Limb (tissue), 2 donors: ENCODE measurements at regions not wholly inside any gene's neighbourhood (a gene's known extent, or its start where the extent isn't known, plus 50 kb on each side); places are given as distances from the start of the nearest gene placed in this dataset.

Source experiments
- DNase-seq, 2 donors: peaks; one replicate each; pipeline ENCODE4 v3.0.0-alpha.2; 2016; ENCODE audit errors: extremely low spot score in 2 of 2

DNA sequence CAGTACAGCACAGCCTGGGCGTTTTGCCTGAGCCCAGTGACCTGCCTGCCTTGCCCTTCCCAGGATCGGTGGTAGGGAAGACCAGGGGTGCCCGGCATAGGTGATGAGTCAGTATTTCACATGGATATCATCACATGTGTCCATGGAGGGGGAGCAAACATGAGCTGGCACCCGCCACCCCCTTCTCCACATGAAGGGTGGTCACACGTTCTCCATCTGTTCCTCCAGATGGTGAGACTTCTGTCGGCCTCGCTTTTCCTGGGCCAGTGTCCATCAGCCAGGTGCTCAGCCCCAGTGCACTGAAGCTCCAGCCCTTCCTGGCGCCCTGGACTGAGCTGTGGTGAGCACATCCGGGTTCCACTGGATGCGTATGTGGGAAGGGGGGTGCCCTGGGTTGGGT lies 208.4 kb downstream of the UBE3A start:
- no peak for DNase-seq

DNA sequence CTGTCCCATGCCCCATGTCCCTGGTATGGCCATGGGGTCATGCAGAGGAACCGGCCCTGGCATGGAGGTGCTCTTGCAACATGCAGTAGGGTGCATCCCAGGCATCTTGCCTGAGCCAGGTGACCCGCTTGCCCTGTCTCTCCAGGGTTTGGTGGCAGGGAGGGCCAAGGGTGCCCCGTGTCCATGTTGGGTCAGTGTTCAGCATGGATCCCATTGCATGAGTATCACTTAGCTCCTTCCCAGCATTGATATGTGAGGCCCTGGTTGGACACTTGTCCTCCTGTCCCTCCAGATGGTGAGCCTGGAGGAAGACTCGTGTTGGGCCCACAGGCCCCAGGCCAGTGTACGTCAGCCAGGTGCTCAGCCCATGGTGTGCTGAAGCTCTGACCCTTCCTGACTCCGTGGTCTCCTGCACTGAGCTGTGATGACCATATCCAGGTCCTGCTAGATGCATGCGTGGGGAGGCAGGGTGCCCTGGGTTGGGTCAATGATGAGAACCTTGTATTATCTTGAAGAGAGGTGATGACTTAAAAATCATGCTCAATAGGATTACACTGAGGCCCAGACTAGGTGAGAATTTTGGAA lies 205.0 kb downstream of the UBE3A start:
- no peak for DNase-seq

DNA sequence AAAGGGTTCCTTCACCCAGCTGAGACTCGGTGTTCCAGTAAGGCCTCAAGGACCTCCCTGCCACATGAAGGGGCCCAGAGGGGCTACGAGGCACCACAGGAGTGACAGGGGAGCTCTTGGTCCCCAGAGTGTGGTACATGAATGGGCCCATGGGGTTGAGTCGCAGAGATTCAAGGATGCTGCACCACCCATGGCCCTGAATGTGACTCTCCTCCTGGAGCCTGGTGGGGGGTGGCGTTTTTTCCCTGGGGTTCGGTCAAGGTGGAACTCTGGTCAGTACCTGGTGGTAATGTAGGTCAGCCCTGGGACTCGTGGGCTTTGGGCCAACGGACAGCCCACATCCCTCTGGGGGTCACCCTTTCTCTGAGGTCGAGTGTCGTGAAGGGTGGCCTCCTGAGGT lies 204.0 kb downstream of the UBE3A start:
- DNase-seq, result no peak

DNA sequence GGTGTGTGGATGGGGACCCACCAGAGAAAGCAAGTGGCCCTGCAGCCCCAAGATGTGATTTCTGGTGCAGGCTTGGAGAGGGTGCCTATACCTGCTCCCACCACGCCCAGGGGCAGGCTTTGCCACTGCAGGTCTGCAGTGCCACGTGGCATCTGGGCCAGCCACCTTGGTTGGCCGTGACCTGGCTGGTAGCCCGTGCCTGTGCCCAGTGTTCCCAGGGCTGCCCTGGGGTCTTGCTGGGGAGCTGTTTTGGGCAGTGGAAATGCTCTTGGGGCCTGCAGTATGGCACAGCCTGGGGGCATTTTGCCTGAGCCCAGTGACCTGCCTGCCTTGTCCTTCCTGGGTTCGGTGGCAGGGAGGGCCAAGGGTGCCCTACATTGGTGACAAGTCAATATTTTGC lies 203.4 kb downstream of the UBE3A start:
- no peak for DNase-seq

DNA sequence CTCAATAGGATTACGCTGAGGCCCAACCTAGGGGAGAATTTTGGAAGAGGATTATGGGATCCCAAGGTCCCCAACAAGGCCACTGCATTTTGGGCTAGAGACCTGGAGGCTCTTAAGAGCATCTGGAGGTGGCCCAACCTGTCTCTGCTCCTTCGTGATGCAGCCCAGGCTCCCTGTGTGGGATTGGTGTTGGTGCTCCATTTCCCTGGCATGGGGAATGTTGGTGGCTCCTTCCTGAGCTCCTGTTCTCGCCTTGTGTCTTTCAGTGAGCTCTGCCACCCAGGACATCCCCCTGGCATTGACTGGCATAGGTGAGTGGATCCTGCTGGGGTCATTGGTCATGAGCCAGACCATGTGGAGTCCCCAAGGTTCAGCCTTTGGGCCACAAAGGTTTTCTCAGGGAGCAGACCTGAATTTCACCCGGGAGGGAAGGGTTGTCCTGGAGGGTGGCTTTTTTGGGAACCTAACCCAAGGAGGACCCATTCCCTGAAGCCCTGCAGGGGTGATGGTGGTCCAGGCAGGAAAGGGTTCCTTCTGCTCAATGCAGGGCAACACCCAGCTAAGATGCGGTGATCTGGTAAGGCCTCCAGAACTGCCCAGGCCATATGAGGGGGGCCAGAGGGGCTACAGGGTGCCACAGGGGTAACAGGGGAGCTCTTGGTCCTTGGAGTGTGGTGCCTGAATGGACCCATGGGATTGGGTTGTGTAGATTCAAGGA lies 202.5 kb downstream of the UBE3A start:
- no peak for DNase-seq

DNA sequence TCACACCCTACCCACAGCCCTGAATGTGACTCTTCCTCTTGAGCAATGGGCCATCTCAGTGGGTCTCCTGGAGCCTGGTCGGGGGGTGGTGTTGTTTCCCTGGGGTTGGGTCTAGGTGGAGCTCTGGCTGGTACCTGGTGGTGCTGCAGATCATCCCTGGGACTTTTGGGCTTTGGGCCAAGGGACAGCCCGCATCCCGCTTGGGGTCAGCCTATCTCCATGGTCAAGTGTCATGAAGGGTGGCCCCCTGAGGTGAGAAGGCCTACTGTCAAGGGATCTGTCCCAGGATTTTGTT lies 202.0 kb downstream of the UBE3A start:
- no peak for DNase-seq

DNA sequence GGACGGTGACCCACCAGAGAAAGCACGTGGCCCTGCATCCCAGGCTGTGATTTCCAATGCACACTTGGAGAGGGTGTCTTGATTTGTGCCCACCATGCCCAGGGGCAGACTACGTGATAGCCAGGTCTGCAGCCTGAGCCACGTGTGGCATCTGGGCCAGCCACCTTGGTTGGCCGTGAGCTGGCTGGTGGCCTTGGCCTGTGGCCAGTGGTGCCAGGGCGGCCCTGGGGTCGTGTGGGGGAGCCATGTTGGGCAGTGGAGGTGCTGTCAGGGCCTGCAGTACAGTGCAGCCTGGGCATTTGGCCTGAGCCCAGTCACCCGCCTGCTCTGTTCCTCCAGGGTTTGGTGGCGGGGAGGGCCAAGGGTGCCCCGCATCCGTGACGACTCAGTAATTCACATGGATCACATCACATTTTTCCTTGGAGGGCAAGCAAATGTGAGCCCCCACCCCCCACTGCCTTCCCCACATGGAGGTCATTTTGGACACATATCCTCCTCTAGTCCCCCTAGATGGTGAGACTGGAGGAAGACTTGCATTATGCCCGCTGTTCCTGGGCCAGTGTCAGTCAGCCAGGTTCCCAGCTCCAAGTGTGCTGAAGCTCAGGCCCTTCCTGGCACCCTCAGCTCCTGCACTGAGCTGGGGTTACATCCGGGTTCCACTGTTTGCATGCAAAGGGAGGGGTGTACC lies 201.4 kb downstream of the UBE3A start:
- DNase-seq, result no peak

DNA sequence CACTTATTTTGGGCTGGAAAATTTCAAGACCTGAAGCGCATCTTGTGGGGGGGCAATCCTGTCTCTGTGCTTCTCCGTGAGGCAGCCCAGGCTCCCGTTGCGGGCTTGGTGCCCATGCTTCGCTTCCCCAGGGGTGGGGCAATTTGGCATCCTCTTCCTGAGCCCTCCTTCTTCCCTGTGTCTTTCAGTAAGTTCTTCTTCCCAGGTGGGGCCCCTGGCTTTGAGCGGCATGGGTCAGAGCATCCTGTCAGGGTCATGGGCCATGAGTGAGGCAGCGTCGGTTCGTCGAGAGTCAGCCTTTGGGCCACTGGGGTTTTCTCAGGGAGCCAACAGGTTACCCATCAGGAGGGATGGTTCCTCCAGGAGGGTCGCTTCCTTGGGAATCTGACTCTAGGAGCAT lies 200.7 kb downstream of the UBE3A start:
- no peak for DNase-seq

DNA sequence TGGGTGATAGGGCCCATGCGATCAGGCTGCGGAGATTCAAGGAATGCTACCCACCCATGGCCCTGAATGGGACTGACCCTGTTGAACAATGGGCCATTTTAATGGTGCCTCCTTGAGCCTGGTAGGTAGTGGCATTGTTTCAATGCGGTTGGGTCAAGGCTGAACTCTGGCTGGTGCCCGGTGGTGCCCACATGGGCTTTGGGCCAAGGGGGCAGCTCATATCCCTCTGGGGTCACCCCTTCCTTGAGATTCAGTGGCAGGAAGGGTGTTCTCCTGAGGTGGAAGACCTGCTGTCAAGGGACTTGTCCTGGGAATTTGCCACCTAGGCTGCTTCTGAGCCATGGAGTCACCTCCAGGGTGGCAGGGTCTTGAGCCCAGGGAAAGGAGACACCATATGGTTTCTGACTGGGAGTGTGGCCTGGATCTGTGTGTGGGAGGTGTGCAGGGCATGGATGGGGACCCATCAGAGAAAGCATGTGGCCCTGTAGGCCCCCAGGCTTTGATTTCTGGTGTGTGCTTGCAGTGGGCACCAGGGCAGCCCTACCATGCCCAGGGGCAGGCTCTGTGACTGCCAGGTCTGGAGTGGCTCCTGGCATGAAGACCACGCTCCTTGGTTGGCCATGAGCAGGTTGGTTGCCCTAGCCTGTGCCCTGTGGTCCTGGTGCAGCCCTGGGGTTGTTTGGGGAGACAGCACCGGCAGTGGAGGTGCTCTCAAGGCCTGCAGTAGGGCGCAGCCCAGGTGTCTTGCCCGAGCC lies 199.9 kb downstream of the UBE3A start:
- no peak for DNase-seq

DNA sequence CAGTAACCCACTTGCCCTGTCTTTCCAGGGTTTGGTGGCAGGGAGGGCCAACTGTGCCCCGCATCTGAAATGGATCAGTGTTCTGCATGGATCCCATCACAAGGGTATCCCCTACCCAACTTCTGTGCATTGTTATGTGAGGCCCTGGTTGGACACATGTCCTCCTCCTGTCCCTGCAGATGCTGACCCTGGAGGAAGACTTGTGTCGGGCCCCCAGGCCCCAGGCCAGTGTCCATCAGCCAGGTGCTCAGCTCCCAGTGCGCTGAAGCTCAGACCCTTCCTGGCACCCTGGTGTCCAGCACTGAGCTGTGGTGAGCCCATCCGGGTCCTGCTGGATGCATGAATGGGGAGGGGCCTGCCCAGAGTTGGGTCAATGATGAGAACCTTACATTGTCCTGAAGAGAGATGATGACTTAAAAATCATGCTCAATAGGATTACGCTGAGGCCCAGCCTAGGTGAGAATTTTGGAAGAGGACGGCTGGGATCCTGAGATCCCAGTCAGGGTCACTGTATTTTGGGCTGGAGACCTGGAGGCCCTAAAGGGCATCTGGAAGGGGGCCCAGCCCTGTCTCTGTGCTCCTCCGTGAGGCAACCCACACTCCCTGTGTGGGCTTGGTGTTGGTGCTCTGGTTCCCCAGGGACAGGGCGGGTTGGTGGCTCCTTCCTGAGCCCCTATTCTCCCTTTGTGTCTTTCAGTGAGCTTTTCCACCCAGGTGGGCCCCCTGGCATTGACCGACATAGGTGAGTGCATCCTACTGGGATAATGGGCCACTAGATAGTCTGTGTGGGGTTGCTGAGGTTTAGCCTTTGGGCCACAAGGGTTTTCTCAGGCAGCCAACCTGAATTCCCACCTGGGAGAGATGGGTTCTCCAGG lies 199.1 kb downstream of the UBE3A start:
- DNase-seq, result no peak

DNA sequence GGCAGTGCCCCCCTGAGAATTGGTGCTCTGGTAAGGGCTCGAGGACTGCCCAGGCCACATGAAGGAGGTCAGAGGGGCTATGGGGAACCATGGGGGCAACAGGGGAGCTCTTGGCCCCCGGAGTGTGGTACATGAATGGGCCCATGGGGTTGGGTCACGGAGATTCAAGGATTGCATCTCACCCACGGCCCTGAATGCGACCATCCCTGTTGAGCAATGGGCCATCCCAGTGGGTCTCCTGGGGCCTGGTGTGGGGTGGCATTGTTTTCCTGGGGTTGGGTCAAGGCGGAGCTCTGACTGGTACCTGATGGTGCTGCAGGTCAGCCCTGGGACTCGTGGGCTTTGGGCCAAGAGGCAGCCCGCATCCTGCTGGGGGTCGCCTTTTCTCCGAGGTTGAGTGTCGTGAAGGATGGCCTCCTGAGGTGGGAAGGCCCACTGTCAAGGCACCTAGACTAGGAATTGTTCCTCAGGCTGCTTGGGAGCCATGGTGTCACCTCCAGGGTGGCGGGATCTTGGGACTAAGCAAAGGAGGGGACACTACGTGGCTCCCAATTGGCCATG lies 198.3 kb downstream of the UBE3A start:
- peak in 1 of 2 donors; percentile 17 for DNase-seq

DNA sequence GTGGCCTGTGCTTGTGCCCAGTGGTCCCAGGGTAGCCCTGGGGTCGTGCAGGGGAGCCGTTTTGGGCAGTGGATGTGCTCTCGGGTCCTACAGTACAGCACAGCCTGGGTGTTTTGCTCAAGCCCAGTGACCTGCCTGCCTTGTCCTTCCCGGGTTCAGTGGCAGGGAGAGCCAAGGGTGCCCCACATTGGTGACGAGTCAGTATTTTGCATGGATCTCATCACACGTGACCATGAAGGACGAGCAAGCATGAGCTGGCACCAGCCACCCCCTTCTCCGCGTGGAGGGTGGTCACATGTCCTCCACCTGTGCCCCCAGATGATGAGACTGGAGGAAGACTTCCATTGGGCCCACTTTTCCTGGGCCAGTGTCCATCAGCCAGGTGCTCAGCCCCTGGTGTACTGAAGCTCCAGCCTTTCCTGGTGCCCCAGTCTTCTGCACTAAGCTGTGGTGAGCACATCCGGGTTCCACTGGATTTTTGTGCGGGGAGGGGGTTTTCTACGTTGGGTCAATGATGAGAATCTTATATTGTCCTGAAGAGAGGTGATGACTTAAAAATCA lies 197.5 kb downstream of the UBE3A start:
- DNase-seq, result peak in 1 of 2 donors; percentile 16

DNA sequence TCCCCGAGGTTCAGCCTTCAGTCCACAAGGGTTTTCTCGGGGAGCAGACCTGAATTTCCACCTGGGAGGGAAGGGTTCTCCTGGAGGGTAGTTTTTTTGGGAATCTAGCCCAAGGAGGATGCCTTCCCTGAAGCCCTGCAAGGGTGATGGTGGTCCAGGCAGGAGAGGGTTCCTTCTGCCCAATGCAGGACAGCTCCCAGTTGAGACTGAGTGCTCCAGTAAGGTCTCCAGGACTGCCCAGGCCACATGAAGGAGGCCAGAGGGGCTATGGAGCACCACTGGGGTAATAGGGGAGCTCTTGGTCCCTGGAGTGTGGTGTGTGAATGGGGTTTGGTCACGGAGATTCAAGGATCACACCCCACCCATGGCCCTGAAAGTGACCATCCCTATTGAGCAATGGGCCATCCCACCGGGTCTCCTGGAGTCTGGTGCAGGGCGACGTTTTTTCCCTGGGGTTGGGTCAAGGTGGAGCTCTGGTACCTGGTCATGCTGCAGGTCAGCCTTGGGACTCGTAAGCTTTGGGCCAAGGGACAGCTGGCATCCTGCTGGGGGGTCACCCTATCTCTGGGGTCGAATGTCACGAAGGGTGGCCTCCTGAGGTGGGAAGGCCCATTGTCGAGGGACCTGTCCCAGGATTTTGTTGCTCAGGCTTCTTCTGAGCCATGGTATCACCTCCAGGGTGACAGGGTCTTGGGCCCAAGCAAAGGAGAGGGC lies 196.5 kb downstream of the UBE3A start:
- DNase-seq, result peak in 1 of 2 donors; percentile 8

DNA sequence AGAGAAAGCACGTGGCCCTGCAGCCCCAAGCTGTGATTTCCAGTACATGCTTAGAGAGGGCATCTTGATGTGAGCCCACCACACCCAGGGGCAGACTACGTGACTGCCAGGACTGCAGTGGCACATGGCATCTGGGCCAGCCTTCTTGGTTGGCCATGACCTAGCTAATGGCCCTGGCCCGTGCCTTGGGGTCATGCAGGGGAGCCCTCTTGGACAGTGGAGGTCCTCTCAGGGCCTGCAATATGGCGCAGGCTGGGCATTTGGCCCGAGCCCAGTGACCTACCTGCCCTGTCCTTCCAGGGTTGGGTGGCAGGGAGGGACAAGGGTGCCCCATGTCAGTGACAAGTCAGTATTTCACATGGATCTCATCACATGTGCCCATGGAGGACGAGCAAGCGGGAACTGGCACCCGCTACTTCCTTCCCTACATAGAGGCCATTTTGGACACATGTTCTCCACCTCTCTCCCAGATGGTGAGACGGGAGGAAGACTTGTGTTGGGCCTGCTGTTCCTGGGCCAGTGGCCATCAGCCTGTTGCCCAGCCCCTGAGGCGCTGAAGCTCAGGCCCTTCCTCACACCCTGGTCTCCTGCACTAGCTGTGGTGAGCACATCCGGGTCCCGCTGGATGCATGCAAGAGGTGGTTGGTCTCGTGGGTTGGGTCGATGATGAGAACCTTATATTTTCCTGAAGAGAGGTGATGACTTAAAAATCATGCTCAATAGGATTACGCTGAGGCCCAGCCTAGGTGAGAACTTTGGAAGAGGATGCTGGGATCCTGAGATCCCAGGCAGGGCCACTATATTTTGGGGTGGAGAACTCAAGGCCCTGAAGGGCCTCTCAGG lies 195.6 kb downstream of the UBE3A start:
- peak in 1 of 2 donors; percentile 16 for DNase-seq

DNA sequence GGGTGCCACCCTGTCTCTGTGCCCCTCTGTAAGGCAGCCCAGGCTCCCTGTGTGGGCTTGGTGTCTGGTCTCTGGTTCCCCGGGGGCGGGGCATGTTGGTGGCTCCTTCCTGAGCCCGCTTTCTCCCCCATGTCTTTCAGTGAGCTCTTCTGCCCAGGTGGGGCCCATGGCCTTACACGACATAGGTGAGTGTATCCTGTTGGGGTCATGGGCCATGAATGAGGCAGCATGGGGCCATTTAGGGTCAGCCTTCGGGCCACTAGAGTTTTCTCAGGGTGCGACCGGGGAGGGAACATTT lies 195.1 kb downstream of the UBE3A start:
- DNase-seq, result peak in 1 of 2 donors; percentile 8

DNA sequence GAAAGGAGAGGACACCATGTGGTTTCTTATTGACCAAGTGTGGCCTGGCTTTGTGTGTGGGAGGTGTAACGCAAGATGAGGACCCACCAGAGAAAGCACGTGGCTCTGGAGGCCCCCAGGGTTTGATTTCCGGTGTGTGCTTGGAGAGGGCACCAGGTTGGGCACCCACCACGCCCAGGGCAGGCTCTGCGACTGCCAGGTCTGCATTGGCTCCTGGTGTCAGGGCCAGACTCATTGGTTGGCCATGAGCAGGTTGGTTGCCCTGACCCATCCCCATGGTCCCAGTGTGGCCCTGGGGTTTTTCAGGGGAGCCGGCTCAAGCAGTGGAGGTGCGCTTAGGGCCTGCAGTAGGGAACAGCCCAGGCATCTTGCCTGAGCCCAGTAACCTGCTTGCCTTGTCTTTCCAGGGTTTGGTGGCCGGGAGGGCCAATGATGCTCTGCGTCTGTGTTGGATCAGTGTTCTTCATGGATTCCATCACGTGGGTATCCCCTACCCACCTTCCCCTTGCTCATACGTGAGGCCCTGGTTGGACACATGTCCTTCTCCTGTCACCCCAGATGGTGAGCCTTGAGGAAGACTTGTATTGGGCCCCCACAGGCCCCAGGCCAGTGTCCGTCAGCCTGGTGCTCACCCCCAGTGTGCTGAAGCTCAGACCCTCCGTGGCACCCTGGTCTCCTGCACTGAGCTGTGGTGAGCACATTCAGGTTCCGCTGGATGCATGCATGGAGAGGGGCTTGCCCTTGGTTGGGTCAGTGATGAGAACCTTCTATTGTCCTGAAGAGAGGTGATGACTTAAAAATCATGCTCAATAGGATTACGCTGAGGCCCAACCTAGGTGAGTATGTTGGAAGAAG lies 193.9 kb downstream of the UBE3A start:
- DNase-seq, result peak in 1 of 2 donors; percentile 14

DNA sequence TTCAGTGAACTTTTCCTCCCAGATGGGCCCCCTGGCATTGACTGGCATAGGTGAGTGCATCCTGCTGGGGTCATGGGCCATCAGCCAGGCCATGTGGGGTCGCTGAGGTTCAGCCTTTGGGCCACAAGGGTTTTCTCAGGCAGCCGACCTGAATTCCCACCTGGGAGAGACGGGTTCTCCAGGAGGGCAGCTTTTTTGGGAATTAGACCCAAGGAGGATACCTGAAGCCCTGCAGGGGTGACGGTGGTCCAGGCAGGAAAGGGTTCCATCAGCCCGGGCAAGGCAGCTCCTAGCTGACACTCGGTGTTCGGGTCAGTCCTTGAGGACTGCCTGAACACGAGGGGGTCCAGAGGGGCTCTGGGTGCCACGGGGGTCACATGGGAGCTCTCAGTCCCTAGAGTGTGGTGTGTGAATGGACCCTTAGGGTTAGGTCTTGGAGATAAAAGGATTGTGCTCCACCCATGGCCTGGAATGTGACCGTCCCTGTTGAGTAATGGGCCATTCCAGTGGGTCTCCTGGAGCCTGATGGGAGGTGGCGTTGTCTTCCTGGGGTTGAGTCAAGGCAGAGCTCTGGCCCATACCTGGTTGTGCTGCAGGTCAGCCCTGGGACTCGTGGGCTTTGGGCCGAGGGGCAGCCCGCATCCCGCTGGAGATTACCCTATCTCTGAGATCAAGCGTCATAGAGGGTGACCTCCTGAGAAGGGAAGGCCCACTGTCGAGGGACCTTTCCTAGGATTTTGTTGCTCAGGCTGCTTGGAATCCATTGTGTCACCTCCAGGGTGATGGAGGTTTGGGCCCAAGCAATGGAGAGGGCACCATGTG lies 192.8 kb downstream of the UBE3A start:
- DNase-seq, result peak in 1 of 2 donors; percentile 7
